Astrocyte of the hippocampus (primary cell): ENCODE measurements at regions not wholly inside any gene's neighbourhood (a gene's known extent, or its start where the extent isn't known, plus 50 kb on each side); places are given as distances from the start of the nearest gene placed in this dataset.
A peak's percentile ranks its signal among the peaks of the same experiment; 100 is the strongest.

ENCODE experiments used
- DNase-seq: peaks from one replicate; pipeline ENCODE4 v3.0.0; 2011; ENCODE audit warnings: low read depth, low spot score

- no peak for DNase-seq
These were observed 54.4 kb downstream of the ZNF503 start for GRCh38 chr10:75347186-75347585.

DNA sequence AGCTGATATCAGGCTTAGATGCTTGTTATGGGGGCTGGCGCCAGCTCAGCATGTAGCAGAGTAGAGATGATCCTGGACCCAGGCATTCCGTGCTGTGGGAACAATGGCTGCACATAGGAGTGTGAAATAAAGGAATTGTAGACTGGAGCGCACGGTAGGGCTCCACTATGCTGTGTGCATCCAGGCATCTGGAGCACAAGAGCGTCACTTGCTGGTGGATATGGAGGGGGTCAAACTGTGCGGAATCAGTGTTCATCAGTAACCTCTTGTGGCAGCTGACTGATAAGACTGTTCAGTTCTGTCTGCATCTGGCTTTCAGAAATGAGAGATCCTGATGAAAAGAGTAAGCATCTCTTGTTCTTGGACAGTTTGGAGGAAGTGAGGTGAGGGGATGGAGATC lies 55.8 kb downstream of the ZNF503 start:
- no peak for DNase-seq

GRCh38 chr10:75344170-75344569 lies 57.4 kb downstream of the ZNF503 start:
- no peak for DNase-seq

GRCh38 chr10:75342397-75342796 lies 59.2 kb downstream of the ZNF503 start:
- no peak for DNase-seq

GRCh38 chr10:75335983-75336382 lies 65.6 kb downstream of the ZNF503 start:
- DNase-seq = no peak

GRCh38 chr10:75335191-75335590 lies 66.4 kb downstream of the ZNF503 start:
- no peak for DNase-seq

DNA sequence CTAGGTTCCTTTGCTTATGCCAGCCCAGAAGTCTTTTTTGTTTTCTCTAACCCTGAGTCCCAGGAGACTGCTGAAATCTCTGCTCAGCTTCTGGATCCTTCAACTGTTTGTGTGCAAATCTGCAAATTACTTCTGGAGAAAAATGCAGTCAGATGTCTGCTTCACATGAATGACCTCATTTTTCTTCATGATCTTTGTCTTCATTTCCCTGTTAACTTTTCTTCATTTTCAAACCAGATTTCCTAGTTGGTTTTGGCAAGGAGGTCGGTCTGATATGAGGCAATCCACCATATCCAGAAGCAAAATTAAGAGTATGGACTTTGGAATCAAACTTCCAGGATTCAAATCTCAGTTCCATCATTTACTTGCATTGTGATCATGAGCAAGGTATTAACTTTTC lies 66.8 kb downstream of the ZNF503 start:
- DNase-seq = no peak

- no peak for DNase-seq
These were observed 69.5 kb downstream of the ZNF503 start for GRCh38 chr10:75332081-75332480.

DNA sequence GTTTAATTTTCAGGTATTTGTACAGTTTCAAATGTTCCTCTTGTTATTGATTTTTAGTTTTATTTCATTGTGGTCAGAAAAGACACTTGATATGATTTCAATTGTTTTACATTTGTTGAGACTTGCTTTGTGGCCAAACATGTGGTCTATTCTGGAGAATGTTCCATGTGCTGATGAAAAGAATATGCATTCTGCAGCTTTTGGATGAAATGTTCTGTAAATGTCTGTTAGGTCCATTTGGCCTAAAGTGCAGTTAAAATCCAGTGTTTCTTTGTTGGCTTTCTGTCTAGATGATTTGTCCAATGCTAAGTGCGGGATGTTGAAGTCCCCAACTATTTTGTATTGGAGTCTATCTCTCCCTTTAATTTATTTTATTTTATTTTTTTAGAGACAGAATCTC lies 70.5 kb downstream of the ZNF503 start:
- no peak for DNase-seq

GRCh38 chr10:75329190-75329745 lies 72.3 kb downstream of the ZNF503 start:
- no peak for DNase-seq

GRCh38 chr10:75326306-75326705 lies 75.3 kb downstream of the ZNF503 start:
- DNase-seq = no peak

DNA sequence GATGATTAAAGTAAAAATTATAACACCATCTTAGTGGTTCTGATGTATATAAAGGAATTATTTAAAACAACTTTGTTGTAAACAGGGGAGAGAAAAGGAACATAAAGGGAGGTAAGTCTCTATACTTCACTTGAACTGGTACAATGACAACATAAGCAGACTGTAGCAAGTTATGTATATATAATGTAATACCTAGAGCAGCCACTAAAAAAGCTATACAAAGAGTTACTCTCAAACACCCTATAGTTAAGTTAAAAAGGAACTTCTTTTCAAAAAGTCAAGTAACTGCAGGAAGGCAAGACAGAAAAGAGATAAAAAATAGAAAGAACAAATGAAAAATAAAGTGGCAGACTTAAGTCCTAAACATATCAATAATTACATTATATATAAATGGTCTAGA lies 82.3 kb downstream of the ZNF503 start:
- no peak for DNase-seq

DNA sequence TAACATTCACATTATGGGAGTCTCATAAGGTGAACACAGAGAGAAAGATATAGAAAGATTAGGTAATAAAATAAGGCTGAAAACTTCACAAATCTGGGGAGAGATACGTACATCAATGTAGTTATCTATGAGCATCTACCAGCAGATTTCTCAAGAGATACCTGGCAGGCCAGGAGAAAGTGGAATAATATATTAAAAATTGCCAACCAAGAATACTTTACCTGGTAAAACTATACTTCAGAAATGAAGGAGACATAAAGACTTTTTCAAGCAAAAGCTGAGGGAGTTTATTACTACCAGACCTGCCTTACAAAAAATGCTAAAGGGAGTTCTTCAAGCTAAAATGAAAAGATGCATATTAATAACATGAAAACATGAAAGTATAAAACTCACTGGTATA lies 78.8 kb upstream of the COMTD1 start:
- no peak for DNase-seq

- no peak for DNase-seq
These were observed 76.7 kb upstream of the COMTD1 start for GRCh38 chr10:75312440-75312839.

- no peak for DNase-seq
These were observed 69.9 kb upstream of the COMTD1 start for GRCh38 chr10:75305675-75306074.

DNA sequence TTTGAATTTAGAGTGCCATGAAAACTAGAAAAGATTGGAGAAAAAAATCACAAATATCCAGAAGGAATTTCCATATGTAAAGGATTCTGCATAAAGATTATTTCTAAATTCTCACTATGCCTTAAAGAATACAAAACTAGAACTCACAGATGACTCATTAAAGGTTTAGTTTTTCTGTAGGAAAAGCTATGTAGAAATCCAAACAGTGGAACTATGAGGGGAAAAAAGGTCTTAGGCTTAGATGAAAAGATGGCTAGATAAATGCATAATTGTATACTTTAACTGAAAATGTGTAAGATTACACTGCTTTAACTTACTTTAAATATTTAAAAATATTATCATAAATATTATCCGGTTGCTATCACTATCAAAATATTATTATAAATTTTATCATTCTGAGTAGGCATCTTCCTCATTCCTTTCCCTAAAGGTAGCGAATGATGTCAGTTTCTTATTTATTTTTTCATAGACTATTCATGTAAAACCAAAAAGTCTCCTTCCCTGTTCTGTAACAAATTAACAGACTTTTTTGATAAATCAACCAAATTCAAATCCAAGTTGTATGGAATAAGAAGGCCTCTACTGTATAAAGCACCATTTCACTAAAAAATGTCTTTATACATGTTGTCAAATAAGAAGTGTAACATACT lies 69.1 kb upstream of the COMTD1 start:
- DNase-seq = no peak

- no peak for DNase-seq
These were observed 68.6 kb upstream of the COMTD1 start for GRCh38 chr10:75304313-75304712.

DNA sequence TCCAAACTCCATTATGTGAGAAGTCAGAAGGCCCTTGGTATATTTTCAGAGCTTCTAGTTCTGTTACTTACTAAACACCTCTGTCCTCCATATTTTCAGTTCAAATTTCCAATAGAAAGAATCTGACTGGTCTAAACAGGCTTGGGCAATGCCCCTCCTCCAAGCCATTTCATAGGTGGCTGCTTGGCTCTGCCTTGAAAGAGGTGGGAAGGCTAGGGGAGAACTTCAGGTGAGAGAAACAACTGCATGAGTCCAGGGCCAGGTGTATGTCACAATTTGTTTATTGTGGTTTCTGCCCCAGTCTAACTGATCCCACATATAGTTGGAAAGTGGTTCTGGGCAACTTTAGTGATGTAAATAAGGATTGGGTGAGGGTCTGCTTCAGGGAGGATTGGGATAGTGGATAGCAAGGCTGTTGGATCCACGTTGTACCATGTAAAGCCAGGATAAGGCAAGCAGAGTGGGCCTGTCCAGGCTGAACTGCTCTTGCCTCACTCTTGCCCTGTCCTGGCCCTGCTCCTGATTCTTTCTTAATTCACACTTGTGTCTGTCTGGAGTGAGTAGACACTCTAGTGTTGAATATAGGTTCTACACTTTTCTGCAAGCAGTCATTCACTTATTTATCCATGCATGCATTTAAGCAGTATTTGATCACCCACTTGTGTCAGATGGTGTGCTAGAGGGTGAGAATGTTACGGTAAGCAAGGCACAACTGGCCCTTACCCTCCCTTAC lies 67.5 kb upstream of the COMTD1 start:
- no peak for DNase-seq

- no peak for DNase-seq
These were observed 66.3 kb upstream of the COMTD1 start for GRCh38 chr10:75302029-75302428.

DNA sequence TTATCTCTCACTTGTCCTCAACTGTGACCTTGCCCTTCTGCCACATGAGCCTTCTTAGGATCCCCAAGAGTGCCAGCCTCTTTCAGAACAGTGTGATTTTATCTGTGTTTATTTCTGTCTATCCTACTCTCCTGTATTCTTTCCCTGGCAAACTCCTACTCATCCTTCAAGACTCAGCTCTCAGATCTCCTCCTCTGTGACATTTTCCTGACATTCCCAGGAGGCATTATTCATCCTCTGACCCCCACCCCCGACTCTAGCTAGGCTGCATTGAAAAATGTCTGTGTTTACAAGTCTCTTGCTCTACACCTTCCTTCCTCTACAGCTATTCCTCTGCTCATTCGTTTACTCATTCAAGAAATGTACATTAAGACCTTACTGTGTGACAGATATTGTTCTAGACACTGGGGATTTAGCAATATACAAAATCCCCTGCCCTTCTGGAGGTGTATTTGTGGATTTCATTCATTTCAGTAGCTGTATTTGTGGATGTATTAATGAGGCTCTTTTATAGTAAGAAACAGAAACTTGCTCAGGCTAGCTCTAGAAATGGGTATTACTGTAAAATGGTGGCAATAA lies 61.4 kb upstream of the COMTD1 start:
- DNase-seq = no peak

DNA sequence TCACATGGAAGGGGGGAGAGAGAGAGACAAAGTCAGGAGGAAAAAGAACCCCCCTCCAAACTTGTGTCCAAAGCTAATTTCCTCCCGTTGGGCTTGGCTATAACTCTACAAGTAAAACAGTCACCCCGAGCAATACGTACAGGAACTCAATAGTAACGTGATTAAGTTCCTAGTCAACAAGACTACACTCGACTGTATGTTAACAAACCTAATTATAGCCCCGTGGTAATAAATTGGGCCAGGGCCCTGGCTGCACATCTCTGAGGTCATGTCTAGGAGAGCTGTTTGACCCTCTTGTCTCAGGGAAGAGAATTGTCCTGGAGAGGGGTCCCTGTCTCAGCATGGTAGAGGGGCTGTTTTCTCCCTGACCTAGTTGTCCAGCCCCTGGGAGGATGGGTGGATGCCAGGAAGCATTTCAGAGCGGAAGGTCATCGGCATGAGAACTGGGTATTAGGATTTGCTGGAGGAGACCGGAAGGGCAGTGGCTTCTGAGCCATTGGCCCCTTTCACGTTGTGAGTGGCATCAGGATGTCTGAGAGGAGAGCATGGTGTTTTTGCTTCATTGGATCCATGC lies 60.2 kb upstream of the COMTD1 start:
- no peak for DNase-seq

GRCh38 chr10:75294866-75295701 lies 59.3 kb upstream of the COMTD1 start:
- peak; percentile 97 for DNase-seq
